T-helper 2 cell treated with Interferon-gamma antibody and Interleukin-4, amounts not matched to agents 5 μg/mL and 100 μg/mL, for 36 hours (primary cell): ENCODE measurements at regions not wholly inside any gene's neighbourhood (a gene's known extent, or its start where the extent isn't known, plus 50 kb on each side); places are given as distances from the start of the nearest gene placed in this dataset.
"Not testable (repeated sequence)": the region's sequence is repeated elsewhere in the genome, so short reads cannot be mapped to it uniquely, and the experiment has no call there.

Experiments
- DNase-seq: peaks from one replicate; pipeline ENCODE4 v3.0.0; 2021; ENCODE audit warnings: low spot score
- H3K27ac Mint-ChIP-seq: one replicate; pipeline ENCODE4 v1.8.0; 2021; ENCODE audit warnings: mild to moderate bottlenecking, mixed read lengths
- H3K27me3 Mint-ChIP-seq: one replicate; pipeline ENCODE4 v1.8.0; 2021; ENCODE audit warnings: low read depth, mixed read lengths
- H3K36me3 Mint-ChIP-seq: one replicate; pipeline ENCODE4 v1.8.0; 2021; ENCODE audit warnings: low read depth, mixed read lengths
- H3K4me1 Mint-ChIP-seq: one replicate; pipeline ENCODE4 v1.8.0; 2021; ENCODE audit warnings: low read depth, mixed read lengths
- H3K4me3 Mint-ChIP-seq: one replicate; pipeline ENCODE4 v1.8.0; 2022; ENCODE audit warnings: mild to moderate bottlenecking, moderate library complexity, mixed read lengths
- H3K9me3 Mint-ChIP-seq: one replicate; pipeline ENCODE4 v1.8.0; 2021; ENCODE audit warnings: mixed read lengths

GRCh38 chr11:116329354-116330090, 443.3 kb downstream of the BUD13 start:
- Mint-ChIP-seq H3K27ac (no peak overlapping the region), H3K9me3 (no peaks in the 10 kb centered on the region), H3K27me3 (no peaks in the 10 kb centered on the region), H3K36me3 (no peaks in the 10 kb centered on the region), H3K4me3 (no peak overlapping the region), H3K4me1 (no peaks in the 10 kb centered on the region)
- no peak for DNase-seq

GRCh38 chr11:116328851-116329250, 443.9 kb downstream of the BUD13 start:
- no peak overlapping the region for H3K27ac Mint-ChIP-seq
- no peaks in the 10 kb centered on the region for H3K4me1 Mint-ChIP-seq
- DNase-seq, result no peak
- no peaks in the 10 kb centered on the region for H3K36me3 Mint-ChIP-seq
- no peaks in the 10 kb centered on the region for H3K9me3 Mint-ChIP-seq
- H3K27me3 Mint-ChIP-seq, result no peaks in the 10 kb centered on the region
- H3K4me3 Mint-ChIP-seq, result no peak overlapping the region

DNA sequence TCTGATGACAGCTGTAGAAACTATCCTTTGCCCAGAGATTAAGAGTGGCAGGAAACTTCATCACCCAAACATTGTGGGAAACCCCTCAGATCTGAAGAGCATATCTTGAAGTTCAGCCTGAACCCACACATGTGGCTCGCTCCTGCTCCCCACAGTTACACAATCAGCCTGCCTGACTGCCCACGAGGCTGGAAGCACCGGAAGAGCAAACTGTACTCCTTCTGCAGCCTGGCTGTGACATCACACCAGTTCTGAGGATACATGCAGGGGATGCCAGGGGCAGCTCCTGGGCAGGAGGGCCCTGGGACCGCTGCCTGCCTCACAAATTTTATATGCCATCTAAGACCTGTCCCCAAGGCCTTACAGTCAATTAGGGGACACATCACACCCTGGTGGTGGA, 444.4 kb downstream of the BUD13 start:
- H3K27ac Mint-ChIP-seq, result no peak overlapping the region
- no peak for DNase-seq
- H3K27me3 Mint-ChIP-seq, result no peaks in the 10 kb centered on the region
- no peaks in the 10 kb centered on the region for H3K9me3 Mint-ChIP-seq
- no peaks in the 10 kb centered on the region for H3K36me3 Mint-ChIP-seq
- no peak overlapping the region for H3K4me3 Mint-ChIP-seq
- no peaks in the 10 kb centered on the region for H3K4me1 Mint-ChIP-seq

DNA sequence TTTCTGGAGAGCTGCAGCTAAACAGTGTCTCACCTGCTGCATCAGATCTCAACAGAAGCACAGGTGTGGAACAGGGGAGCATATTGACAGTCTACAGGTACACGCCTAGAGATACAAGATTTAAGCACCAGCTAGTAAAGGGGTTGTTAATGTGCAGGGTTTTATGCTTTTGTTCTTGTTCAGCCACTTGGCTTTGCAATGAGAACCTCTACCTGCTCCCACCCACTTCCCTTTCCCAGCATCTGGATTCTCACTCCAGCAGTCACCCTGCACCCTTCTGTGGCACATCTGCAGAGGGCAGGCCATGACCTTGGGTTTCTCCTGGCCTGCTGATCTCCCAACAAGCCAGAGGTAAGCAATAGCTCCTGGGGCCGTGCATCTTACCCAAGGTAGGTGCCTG, 446.6 kb downstream of the BUD13 start:
- H3K27ac Mint-ChIP-seq, result no peak overlapping the region

DNA sequence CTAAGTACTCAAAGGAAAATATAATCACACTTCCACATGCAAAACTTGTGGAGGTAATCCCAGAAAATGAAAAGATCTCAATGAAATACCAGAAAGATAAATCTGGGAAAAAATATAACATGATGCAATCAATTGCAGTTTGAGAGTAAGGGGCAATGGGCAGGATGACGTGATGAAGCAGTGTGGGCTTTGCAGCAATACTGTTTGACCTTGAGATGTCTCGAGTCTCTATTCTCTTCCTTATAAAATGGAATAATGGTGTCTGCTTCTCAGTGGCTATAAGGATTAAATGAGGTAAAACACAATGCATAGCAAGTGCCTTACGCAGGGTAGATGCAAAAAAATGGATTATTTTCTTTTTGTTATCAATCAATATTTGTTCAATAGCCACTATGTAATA, 447.5 kb downstream of the BUD13 start:
- Mint-ChIP-seq H3K4me3 (no peak overlapping the region), H3K27ac (no peak overlapping the region), H3K9me3 (no peaks in the 10 kb centered on the region), H3K27me3 (no peaks in the 10 kb centered on the region), H3K4me1 (no peaks in the 10 kb centered on the region), H3K36me3 (no peaks in the 10 kb centered on the region)
- no peak for DNase-seq

More for the DNA sequence above, 446.6 kb downstream of the BUD13 start:
- DNase-seq, result no peak
- Mint-ChIP-seq H3K4me1 (no peaks in the 10 kb centered on the region), H3K9me3 (no peaks in the 10 kb centered on the region), H3K4me3 (no peak overlapping the region), H3K27me3 (no peaks in the 10 kb centered on the region), H3K36me3 (no peaks in the 10 kb centered on the region)

- not testable (repeated sequence) for H3K4me3 Mint-ChIP-seq, DNase-seq, H3K9me3 Mint-ChIP-seq, H3K27ac Mint-ChIP-seq, H3K27me3 Mint-ChIP-seq, H3K4me1 Mint-ChIP-seq, H3K36me3 Mint-ChIP-seq
These were observed 448.7 kb downstream of the BUD13 start for GRCh38 chr11:116324077-116324476.

- no peak overlapping the region for H3K4me3 Mint-ChIP-seq
- H3K27me3 Mint-ChIP-seq, result peaks cover 4% of the 10 kb centered on the region
These were observed 455.6 kb downstream of the BUD13 start for GRCh38 chr11:116317212-116317611.

DNA sequence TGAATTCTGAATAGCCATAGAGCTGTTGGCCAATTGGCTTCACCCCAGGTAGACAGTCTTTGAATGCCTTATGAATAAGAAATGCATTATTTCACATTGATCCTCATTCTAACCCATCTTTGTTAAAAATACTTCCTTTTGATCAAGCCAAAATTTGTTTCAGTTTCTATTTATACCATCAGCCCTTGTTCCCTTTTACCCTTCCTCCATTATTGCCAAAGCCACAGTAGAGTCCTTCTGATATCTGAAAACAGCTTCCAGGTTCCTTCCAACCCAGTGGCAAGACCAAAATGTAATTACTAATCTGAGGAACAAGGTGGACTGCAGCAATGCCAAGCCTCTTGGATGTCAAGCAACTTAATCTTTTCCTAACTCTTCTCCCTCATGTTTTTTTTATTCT, 458.8 kb downstream of the BUD13 start:
- H3K9me3 Mint-ChIP-seq, result no peaks in the 10 kb centered on the region
- H3K27ac Mint-ChIP-seq, result no peak overlapping the region
- DNase-seq, result no peak
- no peak overlapping the region for H3K4me3 Mint-ChIP-seq
- H3K36me3 Mint-ChIP-seq, result no peaks in the 10 kb centered on the region
- peaks cover 4% of the 10 kb centered on the region for H3K27me3 Mint-ChIP-seq
- H3K4me1 Mint-ChIP-seq, result no peaks in the 10 kb centered on the region

More at GRCh38 chr11:116317212-116317611, 455.6 kb downstream of the BUD13 start:
- no peak for DNase-seq
- H3K4me1 Mint-ChIP-seq, result no peaks in the 10 kb centered on the region
- H3K27ac Mint-ChIP-seq, result no peak overlapping the region
- no peaks in the 10 kb centered on the region for H3K9me3 Mint-ChIP-seq
- H3K36me3 Mint-ChIP-seq, result no peaks in the 10 kb centered on the region

GRCh38 chr11:116312570-116313391, 460.0 kb downstream of the BUD13 start:
- Mint-ChIP-seq H3K36me3 (no peaks in the 10 kb centered on the region), H3K9me3 (no peaks in the 10 kb centered on the region), H3K4me3 (no peak overlapping the region), H3K27ac (no peak overlapping the region), H3K27me3 (peaks cover 4% of the 10 kb centered on the region), H3K4me1 (no peaks in the 10 kb centered on the region)
- DNase-seq, result no peak

GRCh38 chr11:116311206-116311605, 461.6 kb downstream of the BUD13 start:
- Mint-ChIP-seq H3K4me3 (no peak overlapping the region), H3K4me1 (no peaks in the 10 kb centered on the region), H3K36me3 (no peaks in the 10 kb centered on the region), H3K9me3 (no peaks in the 10 kb centered on the region), H3K27ac (no peak overlapping the region), H3K27me3 (peaks cover 4% of the 10 kb centered on the region)
- DNase-seq, result no peak

DNA sequence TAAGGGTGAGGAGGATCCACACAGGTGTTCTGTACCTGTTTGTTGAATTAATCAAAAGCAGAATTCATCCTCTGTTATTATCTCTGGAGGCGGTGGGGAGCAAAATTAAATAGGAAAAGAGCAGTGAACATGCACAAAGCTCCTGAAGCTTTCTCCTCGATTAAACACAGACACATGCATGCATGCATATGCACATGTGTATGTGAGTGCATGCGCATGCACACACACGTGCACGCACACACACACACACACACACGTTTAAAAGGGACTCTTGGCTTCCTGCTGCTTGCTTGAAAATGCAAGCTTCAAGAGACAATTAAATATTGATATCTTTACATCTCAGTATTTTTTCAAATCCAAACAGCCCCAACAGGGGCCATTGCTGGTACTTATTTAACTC, 462.1 kb downstream of the BUD13 start:
- no peak for DNase-seq
- H3K4me1 Mint-ChIP-seq, result no peaks in the 10 kb centered on the region
- peaks cover 4% of the 10 kb centered on the region for H3K27me3 Mint-ChIP-seq
- H3K36me3 Mint-ChIP-seq, result no peaks in the 10 kb centered on the region
- H3K27ac Mint-ChIP-seq, result no peak overlapping the region
- no peaks in the 10 kb centered on the region for H3K9me3 Mint-ChIP-seq
- no peak overlapping the region for H3K4me3 Mint-ChIP-seq

GRCh38 chr11:116310226-116310625, 462.6 kb downstream of the BUD13 start:
- no peak overlapping the region for H3K4me3 Mint-ChIP-seq
- DNase-seq, result no peak
- H3K27ac Mint-ChIP-seq, result no peak overlapping the region
- H3K36me3 Mint-ChIP-seq, result no peaks in the 10 kb centered on the region
- H3K4me1 Mint-ChIP-seq, result no peaks in the 10 kb centered on the region
- H3K9me3 Mint-ChIP-seq, result no peaks in the 10 kb centered on the region
- peaks cover 4% of the 10 kb centered on the region for H3K27me3 Mint-ChIP-seq

- Mint-ChIP-seq H3K4me1 (no peaks in the 10 kb centered on the region), H3K4me3 (no peak overlapping the region), H3K9me3 (no peaks in the 10 kb centered on the region), H3K27ac (no peak overlapping the region), H3K36me3 (no peaks in the 10 kb centered on the region), H3K27me3 (peaks cover 4% of the 10 kb centered on the region)
- DNase-seq, result no peak
These were observed 463.3 kb downstream of the BUD13 start for GRCh38 chr11:116309446-116309845.

DNA sequence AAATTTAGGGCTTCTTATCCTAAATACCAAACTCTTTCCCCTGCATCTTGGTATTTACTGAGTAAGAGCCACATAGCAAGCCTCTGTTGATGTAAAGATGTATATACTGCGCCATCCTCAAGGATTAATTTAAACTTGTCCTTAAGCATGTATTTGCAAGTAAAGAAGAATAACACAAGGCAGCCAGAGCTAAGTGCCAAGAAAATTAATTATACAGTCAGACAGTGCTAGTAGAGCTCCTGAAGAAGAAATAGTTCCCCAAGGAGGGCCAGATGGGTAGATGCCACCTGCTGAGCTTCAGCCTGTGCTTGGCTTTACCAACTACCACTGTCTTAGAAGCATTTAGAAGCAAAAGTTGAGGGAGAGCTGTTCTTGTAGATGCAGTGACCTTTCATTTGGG, 470.0 kb downstream of the BUD13 start:
- DNase-seq, result no peak
- Mint-ChIP-seq H3K4me3 (no peak overlapping the region), H3K36me3 (no peaks in the 10 kb centered on the region), H3K9me3 (no peaks in the 10 kb centered on the region), H3K4me1 (no peaks in the 10 kb centered on the region), H3K27me3 (no peaks in the 10 kb centered on the region), H3K27ac (no peak overlapping the region)
